Ecto neural progenitor cell (in vitro differentiated cells): ENCODE measurements at regions not wholly inside any gene's neighbourhood (a gene's known extent, or its start where the extent isn't known, plus 50 kb on each side); places are given as distances from the start of the nearest gene placed in this dataset.

ENCODE experiments used
- DNase-seq: peaks from one replicate; pipeline ENCODE4 v3.0.0-alpha.2; 2018; ENCODE audit warnings: low spot score

- no peak for DNase-seq
Observed at GRCh38 chr3:152516216-152516615, 247.5 kb downstream of the MBNL1 start.

- DNase-seq, result no peak
Observed at GRCh38 chr3:152517502-152517901, 248.8 kb downstream of the MBNL1 start.

GRCh38 chr3:152518346-152518745, 249.6 kb downstream of the MBNL1 start:
- DNase-seq, result no peak

GRCh38 chr3:152519376-152519775, 250.6 kb downstream of the MBNL1 start:
- no peak for DNase-seq

- DNase-seq, result no peak
Observed at GRCh38 chr3:152522036-152522435, 253.3 kb downstream of the MBNL1 start.

GRCh38 chr3:152524198-152525140, 255.7 kb downstream of the MBNL1 start:
- no peak for DNase-seq

GRCh38 chr3:152531717-152532116, 263.0 kb downstream of the MBNL1 start:
- no peak for DNase-seq

- no peak for DNase-seq
Observed at GRCh38 chr3:152538518-152538917, 269.8 kb downstream of the MBNL1 start.

GRCh38 chr3:152539191-152539764, 270.5 kb downstream of the MBNL1 start:
- DNase-seq, result no peak

GRCh38 chr3:152540120-152540519, 271.4 kb downstream of the MBNL1 start:
- DNase-seq, result no peak

- no peak for DNase-seq
Observed at GRCh38 chr3:152547153-152547552, 278.4 kb downstream of the MBNL1 start.

GRCh38 chr3:152549263-152549662, 280.5 kb downstream of the MBNL1 start:
- DNase-seq, result no peak

GRCh38 chr3:152550284-152550683, 281.6 kb downstream of the MBNL1 start:
- DNase-seq, result no peak

GRCh38 chr3:152554980-152555379, 280.0 kb upstream of the P2RY1 start:
- DNase-seq, result no peak

- no peak for DNase-seq
Observed at GRCh38 chr3:152555666-152556291, 279.2 kb upstream of the P2RY1 start.

GRCh38 chr3:152556731-152557254, 278.1 kb upstream of the P2RY1 start:
- no peak for DNase-seq

- DNase-seq, result no peak
Observed at GRCh38 chr3:152557302-152557999, 277.5 kb upstream of the P2RY1 start.

- DNase-seq, result no peak
Observed at GRCh38 chr3:152558386-152558785, 276.5 kb upstream of the P2RY1 start.

GRCh38 chr3:152559246-152559645, 275.7 kb upstream of the P2RY1 start:
- DNase-seq, result no peak

- no peak for DNase-seq
Observed at GRCh38 chr3:152564459-152564858, 270.5 kb upstream of the P2RY1 start.

GRCh38 chr3:152574461-152575079, 260.4 kb upstream of the P2RY1 start:
- DNase-seq, result no peak

GRCh38 chr3:152578769-152579168, 256.2 kb upstream of the P2RY1 start:
- DNase-seq, result no peak
